Activated CD8-positive, alpha-beta memory T cell treated with anti-CD3 and anti-CD28 coated beads, Interleukin-2, amount 50 U/mL, for 4 hours (primary cell): ENCODE measurements at regions not wholly inside any gene's neighbourhood (a gene's known extent, or its start where the extent isn't known, plus 50 kb on each side); places are given as distances from the start of the nearest gene placed in this dataset.

Source experiments
- DNase-seq: peaks from one replicate; pipeline ENCODE4 v3.0.0-alpha.2; 2020

DNA sequence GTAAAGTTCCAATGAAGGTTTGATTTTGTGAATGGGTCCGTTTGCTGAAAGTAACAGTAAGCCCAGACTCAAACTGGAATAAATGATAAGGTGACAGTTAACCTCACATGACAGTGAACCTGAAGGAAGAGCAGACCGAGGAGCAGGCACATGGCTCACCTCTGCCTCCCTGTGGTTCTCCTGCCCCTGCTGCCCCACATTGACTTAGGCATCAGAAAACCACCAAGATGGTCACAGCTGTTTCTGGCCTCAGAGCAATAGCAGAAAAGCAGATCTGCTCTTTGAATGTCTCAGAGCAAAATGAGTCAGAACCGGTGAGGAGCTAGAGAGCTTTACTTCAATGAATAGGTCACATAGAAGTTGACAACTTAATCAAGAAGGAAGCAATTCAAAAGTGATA lies 487.6 kb downstream of the METTL4 start:
- no peak for DNase-seq

- no peak for DNase-seq
Observed at GRCh38 chr18:2086439-2086838, 484.9 kb downstream of the METTL4 start.

DNA sequence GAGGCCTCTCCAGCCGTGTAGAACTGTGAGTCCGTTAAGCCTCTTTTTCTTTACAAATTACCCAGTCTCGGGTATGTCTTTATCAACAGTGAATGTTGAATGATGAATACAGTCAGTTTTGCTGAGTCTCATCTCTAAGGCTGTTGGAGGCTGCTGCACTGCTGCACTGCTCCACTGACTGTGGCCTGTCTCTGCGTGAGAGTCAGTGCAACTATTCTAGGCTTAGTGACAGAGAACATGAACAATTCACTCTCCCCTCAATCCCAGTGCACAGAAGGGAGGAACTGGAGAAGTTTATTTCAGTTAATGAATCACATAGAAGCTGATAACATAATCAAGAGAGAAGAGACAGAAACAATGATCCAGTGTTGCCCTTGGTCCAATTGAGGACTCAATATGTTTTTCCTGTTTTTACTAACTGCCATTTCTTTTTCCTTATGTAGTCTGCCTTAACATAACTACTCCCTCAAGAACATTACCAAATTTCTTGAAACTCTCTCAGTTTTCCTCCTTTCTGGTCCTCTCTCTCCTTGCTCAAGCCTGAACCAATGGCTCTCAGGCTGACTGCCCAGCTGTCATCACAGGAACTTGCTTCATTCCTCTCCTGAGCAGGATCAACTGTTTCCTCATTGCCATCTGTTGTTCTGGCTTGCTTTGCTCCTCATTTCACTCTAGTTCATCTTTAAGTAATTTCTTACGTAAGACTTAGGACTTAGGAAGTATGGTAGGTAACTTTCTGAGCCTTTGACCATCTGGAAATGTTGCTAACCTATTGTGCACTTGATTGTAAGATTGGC lies 483.2 kb downstream of the METTL4 start:
- DNase-seq: no peak

- DNase-seq: no peak
Observed at GRCh38 chr18:2089396-2089795, 481.9 kb downstream of the METTL4 start.

DNA sequence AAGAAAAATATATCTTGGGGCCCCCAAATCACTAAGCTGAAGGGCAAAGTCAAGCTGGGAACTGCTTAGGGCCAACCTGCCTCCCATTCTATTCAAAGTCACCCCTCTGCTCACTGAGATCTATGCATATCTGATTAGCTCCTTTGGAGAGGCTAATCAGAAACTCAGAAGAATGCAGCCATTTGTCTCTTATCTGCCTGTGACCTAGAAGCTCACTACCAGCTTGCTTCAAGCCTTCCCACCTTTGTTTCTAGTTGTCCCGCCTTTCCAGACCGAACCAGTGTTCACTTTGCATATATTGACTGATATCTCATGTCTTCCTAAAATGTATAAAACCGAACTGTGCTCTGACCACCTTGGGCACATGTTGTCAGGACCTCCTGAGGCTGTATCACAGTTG lies 479.4 kb downstream of the METTL4 start:
- DNase-seq: no peak

DNA sequence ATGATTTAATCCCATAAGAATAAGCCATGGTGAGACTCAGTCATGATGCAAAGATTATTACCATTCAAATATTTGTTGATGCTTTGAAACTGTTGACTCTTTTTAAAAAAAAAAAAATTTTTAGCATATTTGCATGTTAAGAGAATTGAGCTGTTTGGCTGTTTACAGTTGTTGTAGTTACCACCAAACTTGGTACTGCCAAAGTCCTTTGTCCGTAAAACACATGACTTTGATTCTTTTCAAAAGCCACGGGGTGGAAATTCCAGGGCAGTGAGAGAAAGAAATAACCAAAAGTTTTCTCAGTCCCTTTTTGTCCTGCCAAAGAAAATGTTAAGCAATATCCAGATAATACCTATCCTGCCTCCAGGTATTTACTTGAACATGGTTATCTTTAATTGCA lies 474.8 kb downstream of the METTL4 start:
- no peak for DNase-seq

- DNase-seq: no peak
Observed at GRCh38 chr18:2100694-2101213, 470.6 kb downstream of the METTL4 start.

GRCh38 chr18:2102022-2102421 lies 469.3 kb downstream of the METTL4 start:
- DNase-seq: no peak

DNA sequence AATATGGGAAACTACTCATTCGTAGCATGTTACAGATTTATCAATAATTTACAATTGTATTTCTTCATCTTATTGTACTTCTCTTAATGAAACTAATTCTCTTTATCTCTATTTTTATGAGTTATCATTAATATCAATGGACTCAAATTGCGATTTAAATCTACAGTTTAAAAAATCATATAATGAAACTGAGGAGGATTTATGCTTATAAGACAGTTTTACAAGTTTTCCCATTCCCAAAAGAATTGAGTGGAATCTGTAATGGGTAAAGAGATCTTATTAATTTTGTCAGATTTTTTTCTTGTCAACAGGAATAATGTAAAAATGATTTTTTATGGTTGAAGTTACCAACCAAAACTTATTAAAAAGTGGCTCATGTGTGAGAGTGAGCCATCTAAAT lies 468.0 kb downstream of the METTL4 start:
- DNase-seq: no peak

- DNase-seq: peak; percentile 21
Observed at GRCh38 chr18:2104620-2105462, 466.5 kb downstream of the METTL4 start.

GRCh38 chr18:2108591-2108990 lies 462.7 kb downstream of the METTL4 start:
- DNase-seq: no peak

DNA sequence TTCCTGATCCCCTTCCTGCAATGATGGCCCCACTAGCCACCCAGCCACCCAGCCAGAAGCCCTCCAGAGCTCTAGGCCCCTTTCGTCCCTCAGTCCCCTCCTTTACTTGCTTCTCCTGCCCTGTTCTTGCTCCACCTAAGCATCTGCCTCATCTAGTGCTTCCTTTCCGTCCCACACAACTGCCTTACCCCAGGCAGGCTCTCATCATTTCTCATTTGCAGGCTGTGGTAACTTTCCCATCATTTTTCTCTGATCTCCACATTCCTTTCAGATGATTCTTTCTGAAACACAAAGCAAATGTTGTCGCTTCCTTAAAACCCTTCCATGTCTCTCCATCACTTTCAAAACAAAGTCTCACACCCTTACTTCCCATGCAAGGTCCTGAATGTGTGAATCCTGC lies 459.8 kb downstream of the METTL4 start:
- DNase-seq: no peak

DNA sequence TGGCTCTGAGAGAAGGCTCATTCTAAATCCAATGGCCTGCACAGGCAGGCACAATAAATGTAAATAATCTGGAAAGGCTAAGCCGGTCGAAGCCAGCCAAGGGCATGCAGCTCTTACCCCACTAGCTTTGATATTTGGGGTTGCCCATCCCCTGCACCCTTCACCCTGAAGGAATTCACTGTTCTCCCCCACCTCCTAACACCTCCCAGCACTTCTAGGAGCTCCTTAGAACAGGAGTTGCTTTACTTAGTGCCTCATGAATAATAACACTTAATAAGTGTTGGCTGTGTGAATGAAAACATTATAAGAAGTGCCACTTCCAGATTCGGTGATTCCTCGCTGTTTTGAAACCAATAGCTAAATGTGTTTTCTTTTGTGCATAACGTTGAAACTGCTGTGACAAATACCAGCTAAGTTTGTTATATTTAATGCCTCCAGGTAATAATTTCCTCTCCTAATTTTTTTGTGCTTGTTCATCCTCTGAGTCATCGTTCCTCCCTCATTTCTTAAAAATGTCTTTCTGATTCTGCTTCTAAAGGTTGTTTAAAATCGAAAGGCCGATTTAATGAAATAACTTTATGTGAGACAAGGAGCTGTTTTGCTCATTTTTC lies 458.8 kb downstream of the METTL4 start:
- DNase-seq: no peak

GRCh38 chr18:2114289-2114688 lies 457.0 kb downstream of the METTL4 start:
- no peak for DNase-seq

- DNase-seq: no peak
Observed at GRCh38 chr18:2114765-2115164, 456.5 kb downstream of the METTL4 start.

DNA sequence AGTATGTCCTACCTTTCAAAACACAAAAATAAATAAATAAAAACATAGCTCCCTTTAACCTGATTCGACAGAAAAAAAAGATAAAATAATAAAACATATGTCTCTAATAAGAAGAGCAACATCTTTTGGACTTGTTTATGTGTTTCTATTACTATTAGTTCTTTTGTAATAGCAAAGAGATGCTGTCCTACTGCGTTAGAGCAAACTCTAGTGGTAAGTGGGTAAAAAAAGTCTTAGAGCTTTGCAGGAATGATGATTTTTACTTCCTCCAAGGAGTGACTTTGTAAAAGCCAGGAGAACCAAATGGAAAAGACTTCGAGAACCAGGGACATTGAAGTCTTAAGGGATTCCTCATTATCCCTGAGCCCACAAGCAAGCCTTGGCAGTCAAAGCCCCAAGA lies 450.1 kb downstream of the METTL4 start:
- no peak for DNase-seq

DNA sequence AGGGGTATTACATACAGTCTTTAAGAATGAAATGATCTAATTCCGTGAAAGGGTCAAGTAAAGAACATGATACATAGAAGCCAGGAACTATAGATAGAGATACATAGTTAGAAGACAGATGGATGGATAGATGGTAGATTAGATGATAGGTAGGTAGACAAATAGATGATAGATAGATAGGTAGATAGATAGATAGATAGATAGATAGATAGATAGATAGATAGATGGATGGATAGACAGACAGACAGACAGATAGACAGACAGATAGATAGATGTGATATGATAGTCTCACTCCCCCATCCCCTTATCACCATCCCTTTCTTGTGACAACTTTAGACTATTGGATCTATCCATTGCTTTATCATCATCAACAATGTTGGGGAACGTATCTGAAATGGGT lies 448.2 kb downstream of the METTL4 start:
- DNase-seq: no peak

DNA sequence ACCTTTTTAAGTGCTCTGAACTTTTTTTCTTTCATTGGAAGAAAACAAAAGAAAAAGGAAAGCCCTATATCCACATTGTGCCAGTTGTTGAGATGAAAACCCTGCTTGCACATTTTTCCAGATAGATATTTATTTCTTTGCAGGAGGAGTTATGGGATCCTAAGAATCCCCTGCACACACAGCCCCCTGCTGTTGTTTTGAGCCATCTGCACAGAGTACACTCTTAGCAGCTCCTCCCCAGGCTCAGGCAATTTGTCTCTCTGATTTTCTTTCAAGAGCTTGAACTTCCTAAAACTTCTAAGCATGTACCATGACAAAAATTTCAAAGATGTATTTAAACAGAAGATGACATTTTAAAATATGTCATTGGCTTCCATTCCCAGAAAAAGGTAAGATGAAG lies 436.9 kb downstream of the METTL4 start:
- DNase-seq: no peak

DNA sequence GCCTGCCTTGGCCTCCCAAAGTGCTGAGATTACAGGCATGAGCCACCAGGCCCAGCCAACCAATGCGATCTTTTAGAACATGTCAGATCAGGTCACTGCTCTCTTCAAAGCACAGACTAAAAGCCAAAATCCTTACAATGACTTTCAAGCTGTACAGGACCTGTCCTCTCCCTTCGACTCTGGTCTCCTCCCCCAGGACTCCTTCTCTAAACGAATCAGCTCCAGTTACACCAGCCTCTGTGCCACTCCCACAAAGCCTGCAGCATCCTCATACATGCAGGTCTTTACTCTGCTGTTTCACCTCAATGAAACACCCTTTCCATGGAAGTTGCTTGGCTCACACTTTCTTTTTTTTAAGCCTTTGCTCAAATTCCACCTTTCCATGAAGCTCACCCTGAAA lies 436.0 kb downstream of the METTL4 start:
- DNase-seq: no peak

- DNase-seq: no peak
Observed at GRCh38 chr18:2138552-2138951, 432.8 kb downstream of the METTL4 start.

DNA sequence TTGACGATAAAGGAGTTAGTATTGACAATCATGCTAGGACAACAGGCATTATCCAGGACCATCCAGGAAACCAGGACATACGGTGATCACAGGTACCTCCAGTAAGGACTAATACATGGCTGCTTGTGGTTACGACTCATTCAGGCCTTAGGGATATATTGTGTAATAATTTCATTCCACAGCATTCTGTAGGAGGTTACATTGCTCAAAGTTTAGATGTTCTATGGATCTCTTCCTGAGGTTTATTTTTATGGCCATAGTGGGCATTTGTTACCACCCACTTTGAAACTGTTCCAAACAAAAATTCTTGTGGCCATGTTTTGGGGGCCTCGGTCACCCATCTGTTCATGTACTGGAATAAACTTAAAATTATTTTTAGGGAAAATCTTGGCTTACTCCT lies 431.6 kb downstream of the METTL4 start:
- no peak for DNase-seq

- DNase-seq: no peak
Observed at GRCh38 chr18:2143636-2144035, 427.7 kb downstream of the METTL4 start.

GRCh38 chr18:2144811-2145210 lies 426.5 kb downstream of the METTL4 start:
- DNase-seq: no peak

DNA sequence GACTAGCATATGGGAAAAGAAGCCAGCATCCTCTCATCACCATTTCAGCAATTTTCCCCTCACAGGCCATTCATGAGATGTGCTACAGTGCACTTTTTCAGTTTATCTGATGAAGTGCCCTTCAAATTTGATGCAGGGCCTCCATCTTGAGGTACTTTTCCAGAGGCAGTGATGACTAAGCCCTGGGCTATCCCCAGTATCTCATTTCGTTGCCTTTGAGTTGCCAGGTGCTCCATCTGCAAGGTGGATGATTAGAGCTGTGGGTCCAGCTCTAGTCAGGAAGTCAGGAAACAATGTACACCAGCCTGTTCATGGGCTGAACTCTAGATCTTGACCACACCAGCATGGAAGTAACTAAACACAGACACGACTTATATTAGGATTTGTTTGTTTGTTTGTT lies 425.2 kb downstream of the METTL4 start:
- no peak for DNase-seq
